A549 (cell line): ENCODE measurements at regions not wholly inside any gene's neighbourhood (a gene's known extent, or its start where the extent isn't known, plus 50 kb on each side); places are given as distances from the start of the nearest gene placed in this dataset.

ENCODE experiments used
- BHLHE40 ChIP-seq: IDR thresholded peaks from 2 replicates; pipeline ENCODE4 v1.6.1; 2012; ENCODE audit warnings: low read depth, low read length, inconsistent platforms
- EP300 ChIP-seq, 2 experiments: fragments of >200 bp; sonication (Bioruptor Twin); formaldehyde crosslinking; IDR thresholded peaks; 2 replicates in 1 of 2; 3 replicates in 1 of 2; pipeline ENCODE4 v1.6.1; 2016 to 2017
- ESRRA ChIP-seq: fragments of 150-350 bp; IDR thresholded peaks from 2 replicates; pipeline ENCODE4 v1.6.1; 2014; ENCODE audit warnings: mild to moderate bottlenecking, low read length, borderline replicate concordance
- JUN ChIP-seq, 2 experiments: fragments of >200 bp; sonication (Bioruptor Twin); formaldehyde crosslinking; IDR thresholded peaks; 2 replicates in 1 of 2; 3 replicates in 1 of 2; pipeline ENCODE4 v1.6.1; 2016 to 2017
- MAFK ChIP-seq: fragments of 450-650 bp; IDR thresholded peaks from 2 replicates; pipeline ENCODE4 v1.6.1; 2014; ENCODE audit not compliant: partially characterized antibody
- PBX3 ChIP-seq: IDR thresholded peaks from 2 replicates; pipeline ENCODE4 v1.6.1; 2012
- POLR2A ChIP-seq: IDR thresholded peaks from 2 replicates; pipeline ENCODE4 v1.6.1; 2012; ENCODE audit warnings: mild to moderate bottlenecking, low read length
- SMC3 ChIP-seq: fragments of >200 bp; sonication (Bioruptor Twin); formaldehyde crosslinking; IDR thresholded peaks from 3 replicates; pipeline ENCODE4 v1.6.1; 2018; ENCODE audit warnings: inconsistent platforms
- USF2 ChIP-seq: fragments of 450-650 bp; IDR thresholded peaks from 2 replicates; pipeline ENCODE4 v1.6.1; 2014; ENCODE audit warnings: antibody characterized with exemption
- TF ChIP-seq, protein P1 (sequence below): IDR thresholded peaks from 2 replicates; pipeline ENCODE4 v1.6.1; 2012

GRCh38 chr3:76266511-76266910, 481.2 kb upstream of the ZNF717 start:
- TF ChIP-seq JUN (IDR thresholded peaks at IDR 0.05) = no peak
- no peak for TF ChIP-seq POLR2A
- no peak for TF ChIP-seq SMC3
- TF ChIP-seq BHLHE40 = no peak
- TF ChIP-seq EP300 (IDR thresholded peaks at IDR 0.05) = no peak
- TF ChIP-seq MAFK = no peak
- TF ChIP-seq USF2 = no peak
- TF ChIP-seq, protein P1, sequence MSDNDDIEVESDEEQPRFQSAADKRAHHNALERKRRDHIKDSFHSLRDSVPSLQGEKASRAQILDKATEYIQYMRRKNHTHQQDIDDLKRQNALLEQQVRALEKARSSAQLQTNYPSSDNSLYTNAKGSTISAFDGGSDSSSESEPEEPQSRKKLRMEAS = no peak
- TF ChIP-seq ESRRA = no peak
- TF ChIP-seq PBX3 = no peak
